Ishikawa (cell line): ENCODE measurements at regions not wholly inside any gene's neighbourhood (a gene's known extent, or its start where the extent isn't known, plus 50 kb on each side); places are given as distances from the start of the nearest gene placed in this dataset.

ENCODE experiments used
- CEBPB ChIP-seq: IDR thresholded peaks from 2 replicates; pipeline ENCODE4 v1.6.1; 2012
- CREB1 ChIP-seq: IDR thresholded peaks from 2 replicates; pipeline ENCODE4 v1.6.1; 2012; ENCODE audit warnings: low read depth
- EGR1 ChIP-seq: IDR thresholded peaks from 2 replicates; pipeline ENCODE4 v1.6.1; 2012
- EP300 ChIP-seq: IDR thresholded peaks from 2 replicates; pipeline ENCODE4 v1.6.1; 2012; ENCODE audit warnings: borderline replicate concordance
- FOXM1 ChIP-seq: IDR thresholded peaks from 2 replicates; pipeline ENCODE4 v1.6.1; 2012; ENCODE audit warnings: low read depth, borderline replicate concordance
- NFIC ChIP-seq: IDR thresholded peaks from 2 replicates; pipeline ENCODE4 v1.6.1; 2012
- RAD21 ChIP-seq: IDR thresholded peaks from 2 replicates; pipeline ENCODE4 v1.6.1; 2012; ENCODE audit warnings: low read depth
- REST ChIP-seq: IDR thresholded peaks from 2 replicates; pipeline ENCODE4 v1.6.1; 2012; ENCODE audit warnings: low read depth, mild to moderate bottlenecking
- TAF1 ChIP-seq: IDR thresholded peaks from 2 replicates; pipeline ENCODE4 v1.6.1; 2012; ENCODE audit warnings: low read depth, mild to moderate bottlenecking
- TCF12 ChIP-seq: IDR thresholded peaks from 2 replicates; pipeline ENCODE4 v1.6.1; 2012; ENCODE audit warnings: low read depth
- TEAD4 ChIP-seq: IDR thresholded peaks from 2 replicates; pipeline ENCODE4 v1.6.1; 2012
- YY1 ChIP-seq: IDR thresholded peaks from 2 replicates; pipeline ENCODE4 v1.6.1; 2012; ENCODE audit warnings: low read depth
- ZBTB7A ChIP-seq: IDR thresholded peaks from 2 replicates; pipeline ENCODE4 v1.6.1; 2012; ENCODE audit warnings: low read depth
- TF ChIP-seq, protein P1 (sequence below): IDR thresholded peaks from 2 replicates; pipeline ENCODE4 v1.6.1; 2012
- TF ChIP-seq, protein P2 (sequence below): IDR thresholded peaks from 2 replicates; pipeline ENCODE4 v1.6.1; 2012

GRCh38 chr6:28825732-28826293 lies 98.0 kb downstream of the TRIM27 start:
- TF ChIP-seq CEBPB (no peak), EGR1 (no peak), TEAD4 (no peak), ZBTB7A (no peak), EP300 (no peak), REST (no peak), YY1 (no peak), CREB1 (no peak), NFIC (no peak), FOXM1 (no peak), TAF1 (no peak), RAD21 (no peak), TCF12 (no peak)
- TF ChIP-seq, protein P1, sequence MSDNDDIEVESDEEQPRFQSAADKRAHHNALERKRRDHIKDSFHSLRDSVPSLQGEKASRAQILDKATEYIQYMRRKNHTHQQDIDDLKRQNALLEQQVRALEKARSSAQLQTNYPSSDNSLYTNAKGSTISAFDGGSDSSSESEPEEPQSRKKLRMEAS, result no peak
- TF ChIP-seq, protein P2, sequence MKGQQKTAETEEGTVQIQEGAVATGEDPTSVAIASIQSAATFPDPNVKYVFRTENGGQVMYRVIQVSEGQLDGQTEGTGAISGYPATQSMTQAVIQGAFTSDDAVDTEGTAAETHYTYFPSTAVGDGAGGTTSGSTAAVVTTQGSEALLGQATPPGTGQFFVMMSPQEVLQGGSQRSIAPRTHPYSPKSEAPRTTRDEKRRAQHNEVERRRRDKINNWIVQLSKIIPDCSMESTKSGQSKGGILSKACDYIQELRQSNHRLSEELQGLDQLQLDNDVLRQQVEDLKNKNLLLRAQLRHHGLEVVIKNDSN, result no peak

DNA sequence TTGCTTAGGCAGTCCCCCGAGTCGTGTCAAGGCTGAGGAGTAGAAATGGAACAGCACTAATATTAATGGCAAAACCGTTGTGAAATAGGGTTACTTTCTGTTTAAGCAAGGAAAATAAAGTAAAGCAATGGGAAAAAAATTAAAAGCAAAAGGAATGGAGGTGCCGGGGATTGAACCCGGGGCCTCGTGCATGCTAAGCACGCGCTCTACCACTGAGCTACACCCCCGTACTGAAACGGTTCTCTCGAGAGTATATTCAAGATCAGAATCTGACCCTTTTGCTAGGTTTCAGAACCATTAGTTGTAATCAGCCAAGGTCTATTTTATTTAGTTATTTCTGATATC lies 85.5 kb downstream of the TRIM27 start:
- TF ChIP-seq, protein P2, result no peak
- no peak for TF ChIP-seq ZBTB7A
- TF ChIP-seq RAD21, result no peak
- no peak for TF ChIP-seq CREB1
- peak; percentile 32; the same call in 1 of the 2 replicates for TF ChIP-seq TAF1
- peak; percentile 57 for TF ChIP-seq CEBPB
- TF ChIP-seq YY1, result peak; percentile 38; the same call in 1 of the 2 replicates
- TF ChIP-seq NFIC, result 0 out of 2 replicates have a peak, but pooled peaks have one; percentile 14
- no peak for TF ChIP-seq REST
- TF ChIP-seq EGR1, result peak; percentile 48; the same call in 1 of the 2 replicates
- peak; percentile 39; the same call in 1 of the 2 replicates for TF ChIP-seq EP300
- TF ChIP-seq TEAD4, result peak; percentile 89
- peak; percentile 48; the same call in 1 of the 2 replicates for TF ChIP-seq FOXM1
- TF ChIP-seq, protein P1, result no peak
- TF ChIP-seq TCF12, result 0 out of 2 replicates have a peak, but pooled peaks have one; percentile 27

DNA sequence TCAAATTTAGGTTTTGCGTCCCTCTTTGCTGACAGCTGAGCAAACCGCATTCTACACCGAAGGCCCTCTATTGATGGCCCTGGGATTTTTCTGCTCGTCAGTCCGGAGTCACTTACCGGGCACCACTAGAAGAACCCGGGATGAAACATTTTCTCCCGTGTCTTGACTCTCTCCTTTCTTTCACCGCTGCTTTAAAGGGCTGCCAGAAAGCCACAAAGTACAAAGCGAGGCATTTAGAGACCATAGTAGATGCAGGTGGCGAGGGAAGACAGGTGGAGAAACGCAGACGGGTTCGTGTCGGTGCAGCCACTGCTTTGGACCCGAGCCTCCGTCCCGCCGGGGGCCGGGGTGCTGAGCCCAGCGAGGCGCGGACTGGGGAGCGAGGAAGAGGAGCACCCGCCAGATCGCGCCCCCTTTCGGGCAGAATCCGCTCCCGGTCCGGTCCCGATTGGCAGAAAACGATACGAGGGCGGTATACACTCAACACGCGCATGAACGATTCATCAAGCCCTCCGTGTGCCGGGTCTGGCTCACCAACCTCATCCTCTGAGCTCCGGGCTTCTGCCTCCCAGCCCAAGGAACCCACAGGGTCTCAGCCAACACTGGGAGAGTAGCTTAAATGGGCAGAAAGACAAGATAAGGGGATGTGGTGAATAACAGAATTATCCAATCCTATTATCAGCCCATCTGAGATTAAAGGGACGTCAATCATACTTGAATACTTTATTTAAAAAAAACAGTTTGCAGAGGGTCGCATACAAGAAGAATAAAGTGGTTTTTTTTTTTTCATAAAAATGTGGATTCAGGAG lies 84.9 kb downstream of the TRIM27 start:
- TF ChIP-seq YY1, result no peak
- no peak for TF ChIP-seq ZBTB7A
- TF ChIP-seq TEAD4, result peak; percentile 24; the same call in 1 of the 2 replicates
- no peak for TF ChIP-seq TCF12
- TF ChIP-seq, protein P2, result no peak
- TF ChIP-seq EP300, result no peak
- TF ChIP-seq, protein P1, result peak; percentile 38; the same call in 1 of the 2 replicates
- TF ChIP-seq RAD21, result peak; percentile 14; the same call in 1 of the 2 replicates
- no peak for TF ChIP-seq REST
- no peak; the same call in 1 of the 2 replicates for TF ChIP-seq FOXM1
- peak; percentile 6; the same call in 1 of the 2 replicates for TF ChIP-seq TAF1
- TF ChIP-seq CREB1, result no peak
- no peak for TF ChIP-seq CEBPB
- TF ChIP-seq EGR1, result no peak
- TF ChIP-seq NFIC, result no peak
